ENCODE measurements at regions not wholly inside any gene's neighbourhood (a gene's known extent, or its start where the extent isn't known, plus 50 kb on each side); places are given as distances from the start of the nearest gene placed in this dataset.

- DNase-seq (ENCODE audit: low read depth in 2 of 2): no peak
Measured at GRCh38 chr5:62718324-62718723, 139.7 kb downstream of the LRRC70 start.

DNA sequence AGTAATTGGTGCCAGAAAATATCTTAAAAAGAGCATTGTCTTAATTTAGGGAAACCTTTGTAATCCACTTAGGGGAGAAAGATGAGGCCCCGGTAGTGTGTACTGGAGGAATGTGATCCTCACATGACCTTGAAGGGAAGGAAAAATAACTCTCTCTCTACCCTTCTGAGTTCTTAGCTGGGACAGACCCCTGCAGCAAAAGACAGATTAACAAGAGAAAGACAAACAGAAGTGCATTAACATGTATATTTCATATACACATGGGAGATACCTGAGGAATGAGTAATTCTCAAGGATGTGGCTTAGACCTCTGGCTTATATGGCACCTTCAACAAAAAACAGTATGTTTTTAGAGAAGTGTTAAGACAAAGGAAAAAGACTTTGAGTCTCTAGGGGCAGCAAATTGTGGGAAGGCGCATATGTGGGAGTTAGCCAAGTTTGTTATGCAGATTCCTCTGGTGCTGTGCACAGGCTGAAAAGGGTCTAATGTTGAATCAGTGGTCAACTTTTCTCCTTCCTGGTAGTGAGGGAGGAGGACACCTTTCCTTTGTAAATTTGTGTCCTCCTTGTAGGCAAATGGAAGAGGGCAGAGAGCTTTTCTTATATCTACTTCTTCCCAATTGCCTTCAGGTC lies 138.8 kb downstream of the LRRC70 start:
- no peak for DNase-seq (ENCODE audit: low read depth in 2 of 2)

DNA sequence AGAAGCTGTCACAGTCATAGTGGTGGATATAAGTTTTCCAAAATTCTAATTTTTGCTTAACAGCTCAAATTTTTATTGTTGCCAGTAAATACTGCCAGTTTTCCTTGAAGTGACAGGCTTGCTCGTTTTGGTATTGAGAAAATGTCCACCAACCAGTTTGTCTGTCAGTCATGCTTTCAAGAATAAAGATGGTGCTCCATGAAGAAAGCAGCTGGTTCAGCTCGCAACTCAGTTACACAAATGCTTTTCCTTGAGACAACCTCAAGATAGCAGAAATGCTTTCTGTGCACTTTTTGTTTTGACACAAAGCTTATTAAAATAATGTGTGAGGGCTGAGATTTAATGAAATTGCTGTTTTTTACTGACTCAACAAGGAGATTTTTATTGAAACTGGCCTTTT lies 135.7 kb downstream of the LRRC70 start:
- no peak for DNase-seq (ENCODE audit: low read depth in 2 of 2)

- no peak for DNase-seq (ENCODE audit: low read depth in 2 of 2)
Measured at GRCh38 chr5:62708481-62709325, 130.1 kb downstream of the LRRC70 start.

DNA sequence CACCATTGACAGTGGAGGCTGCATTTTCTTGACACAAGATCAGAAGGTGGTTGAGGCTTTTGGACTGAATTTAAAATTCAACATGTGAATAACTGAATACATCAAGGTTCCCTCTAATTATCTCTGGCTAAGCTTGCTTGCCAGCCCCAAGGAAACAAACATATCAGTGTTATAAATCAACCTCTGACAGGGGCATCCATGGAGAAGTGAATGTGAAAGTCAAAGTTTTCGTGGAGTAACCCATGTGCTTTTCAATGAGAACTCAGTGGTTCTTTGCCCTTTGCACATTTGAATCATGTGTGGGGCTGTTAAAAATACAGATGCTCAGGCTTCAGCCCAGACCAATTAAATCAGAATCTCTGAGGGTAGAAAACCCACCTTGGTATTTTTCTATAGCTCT lies 128.9 kb downstream of the LRRC70 start:
- DNase-seq (ENCODE audit: low read depth in 2 of 2): no peak

DNA sequence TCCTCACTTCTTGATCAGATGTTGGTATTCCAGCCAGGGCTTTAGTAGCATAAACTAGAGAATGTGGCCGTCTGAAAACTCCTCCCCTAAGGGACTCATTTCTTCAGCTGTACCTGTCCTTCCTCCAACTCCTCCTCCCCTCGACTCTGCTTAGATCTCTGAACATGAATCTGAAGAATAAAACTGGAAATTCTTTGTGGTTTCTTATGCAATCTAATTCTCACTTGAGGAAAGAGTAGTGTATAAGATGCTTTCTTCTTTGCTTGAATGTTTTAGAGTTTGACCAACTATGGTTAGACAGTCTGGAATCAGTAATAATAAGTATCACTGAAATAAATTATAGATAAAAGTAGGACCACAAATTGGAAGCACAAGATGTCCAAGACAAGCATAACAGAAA lies 128.5 kb downstream of the LRRC70 start:
- DNase-seq (ENCODE audit: low read depth in 2 of 2): no peak

GRCh38 chr5:62705022-62705421 lies 126.4 kb downstream of the LRRC70 start:
- no peak for DNase-seq (ENCODE audit: low read depth in 2 of 2)

- no peak for DNase-seq (ENCODE audit: low read depth in 2 of 2)
Measured at GRCh38 chr5:62702126-62702525, 123.5 kb downstream of the LRRC70 start.

GRCh38 chr5:62701036-62701435 lies 122.4 kb downstream of the LRRC70 start:
- no peak for DNase-seq (ENCODE audit: low read depth in 2 of 2)

DNA sequence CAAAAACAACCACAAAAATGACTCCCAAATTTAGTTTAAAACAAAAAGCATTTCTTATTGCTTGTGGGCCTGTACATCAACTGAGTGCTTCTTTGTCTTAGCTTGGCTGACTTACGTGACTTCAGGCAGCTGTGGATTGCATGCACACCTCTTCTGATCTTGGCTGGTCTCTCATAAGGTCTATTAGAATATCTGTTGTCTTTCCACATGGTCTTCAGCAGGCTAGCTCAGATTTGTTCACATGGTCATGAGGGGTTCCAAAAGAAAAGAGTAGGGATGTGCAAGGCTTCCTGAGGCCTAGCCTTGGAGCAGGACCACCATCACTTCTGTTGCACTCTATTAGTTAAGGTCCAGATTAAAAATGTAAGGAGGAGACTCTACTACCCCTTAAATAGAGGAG lies 120.1 kb downstream of the LRRC70 start:
- no peak for DNase-seq (ENCODE audit: low read depth in 2 of 2)

DNA sequence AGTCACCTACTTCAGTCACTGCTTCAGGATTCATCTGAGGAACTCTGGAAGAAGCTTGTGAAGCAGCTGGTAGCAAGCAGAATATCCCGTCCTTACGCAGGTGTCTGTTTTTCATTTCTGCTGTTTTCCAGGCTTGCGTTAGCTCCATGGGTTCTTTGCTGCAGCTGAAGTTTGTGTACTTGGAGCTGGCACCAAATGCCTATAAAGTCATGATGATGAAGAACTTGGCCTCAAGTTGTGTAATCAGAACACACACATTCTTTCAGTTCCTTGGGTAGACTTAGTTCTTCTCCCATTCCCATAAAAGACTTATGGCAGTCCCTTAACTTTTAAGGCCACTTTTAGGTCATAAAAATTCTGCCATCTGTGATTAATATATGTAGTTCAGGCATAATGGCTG lies 116.7 kb downstream of the LRRC70 start:
- no peak for DNase-seq (ENCODE audit: low read depth in 2 of 2)

DNA sequence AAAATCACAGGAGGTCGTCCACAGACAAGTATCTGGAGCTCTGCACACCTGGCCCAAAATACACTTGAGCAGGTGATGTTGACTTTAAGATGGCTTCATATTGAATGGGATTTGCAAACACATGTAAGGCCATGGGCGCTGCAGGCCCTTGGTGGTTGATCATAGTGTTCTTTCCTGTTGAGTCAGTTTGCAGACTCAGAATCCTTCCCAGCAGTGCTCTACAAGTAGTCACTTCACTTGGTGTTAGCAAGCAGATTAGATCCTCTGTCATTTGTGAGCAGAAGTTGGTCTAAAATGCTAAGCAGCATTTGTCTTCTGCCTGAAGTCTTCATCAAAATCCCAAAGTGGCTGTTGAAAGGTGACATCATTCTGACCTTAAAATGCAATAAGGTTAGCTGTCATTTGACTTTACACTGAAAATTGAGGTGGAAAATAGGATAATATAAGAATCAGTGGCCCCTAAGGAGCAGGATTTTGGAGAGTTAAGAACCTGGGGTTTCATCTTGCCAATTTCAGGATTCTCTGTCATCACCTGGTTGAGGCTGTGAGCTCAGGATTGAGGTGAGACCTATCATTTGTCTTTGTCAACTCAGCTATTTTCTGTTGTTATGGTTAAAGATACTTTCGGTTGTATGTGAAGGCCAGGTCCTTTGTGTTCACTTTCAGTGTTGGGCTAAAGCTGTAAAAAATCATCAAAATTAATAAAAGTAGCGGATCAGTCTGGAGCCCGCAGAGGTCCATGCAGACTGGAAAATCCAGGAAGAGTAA lies 114.5 kb downstream of the LRRC70 start:
- DNase-seq (ENCODE audit: low read depth in 2 of 2): no peak

DNA sequence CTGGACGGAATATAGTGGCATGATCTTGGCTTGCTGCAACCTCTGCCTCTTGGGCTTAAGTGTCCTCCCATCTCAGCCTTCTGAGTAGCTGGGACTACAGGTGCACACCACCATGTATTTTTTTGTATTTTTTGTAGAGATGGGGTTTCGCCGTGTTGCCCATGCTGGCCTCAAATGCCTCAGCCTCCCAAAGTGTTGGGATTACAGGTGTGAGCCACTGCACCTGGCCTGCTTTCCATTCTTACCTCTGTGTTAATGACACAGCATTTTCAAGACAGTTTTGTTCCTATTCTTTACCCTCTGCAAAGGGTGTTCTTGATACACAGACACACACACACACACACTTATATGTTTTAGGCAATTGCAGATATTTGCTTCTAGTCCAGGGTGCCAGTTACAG lies 113.3 kb downstream of the LRRC70 start:
- no peak for DNase-seq (ENCODE audit: low read depth in 2 of 2)

DNA sequence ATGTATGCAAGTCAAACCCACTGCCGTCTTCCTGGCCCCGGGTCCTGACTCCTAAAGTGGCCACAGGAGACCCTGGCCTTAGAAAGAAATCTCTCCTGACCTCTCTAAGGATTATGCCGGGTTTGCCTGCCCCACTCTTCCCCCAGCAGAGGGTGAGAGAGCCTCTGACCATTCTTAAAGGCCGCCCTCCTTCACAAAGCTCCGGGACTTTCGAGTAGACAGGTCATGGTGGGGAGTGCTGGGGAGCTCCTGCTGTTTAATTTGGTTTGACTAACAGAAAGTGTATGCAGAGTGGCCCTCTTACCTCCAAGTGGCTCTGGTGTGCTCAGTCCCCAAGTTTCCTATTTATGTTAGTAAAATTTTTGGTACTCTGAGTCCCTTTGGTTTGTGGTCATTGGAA lies 111.8 kb downstream of the LRRC70 start:
- no peak for DNase-seq (ENCODE audit: low read depth in 2 of 2)

DNA sequence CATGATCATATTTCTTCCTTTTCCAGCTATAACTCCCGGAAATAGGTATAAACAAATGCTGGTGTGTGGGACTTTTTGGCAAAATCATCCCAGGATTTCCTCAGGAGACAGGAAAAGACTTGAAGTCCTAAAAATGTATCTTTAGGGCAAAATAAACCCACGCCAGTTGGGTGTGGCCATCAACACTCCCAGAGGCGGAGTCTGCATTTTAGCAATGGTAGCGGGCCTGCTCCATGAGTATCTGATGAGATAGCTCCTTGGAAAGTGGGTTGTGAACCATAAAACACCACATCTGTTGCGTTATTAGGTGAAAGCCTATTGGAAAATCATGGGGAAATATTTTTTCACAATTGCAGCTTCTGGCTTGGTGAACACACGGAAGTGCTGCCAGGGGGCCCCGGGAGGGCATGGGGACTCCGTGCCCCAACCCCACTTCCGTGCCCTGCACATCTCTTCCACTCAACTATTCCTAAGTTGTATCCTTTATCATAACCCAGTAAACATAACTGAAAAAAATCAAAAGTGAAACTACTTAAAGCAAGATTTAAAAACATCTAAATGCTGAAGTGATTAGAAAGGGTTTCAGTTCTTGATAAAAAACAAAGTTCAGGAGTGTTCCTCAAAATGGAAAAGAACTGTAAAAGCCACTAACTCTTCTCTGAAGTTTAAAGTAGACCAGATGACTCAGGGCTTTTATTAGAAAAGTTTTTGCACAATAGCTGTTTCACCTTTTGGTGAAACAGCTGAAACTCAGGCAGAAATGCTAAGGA lies 111.2 kb downstream of the LRRC70 start:
- DNase-seq (ENCODE audit: low read depth in 2 of 2): no peak

DNA sequence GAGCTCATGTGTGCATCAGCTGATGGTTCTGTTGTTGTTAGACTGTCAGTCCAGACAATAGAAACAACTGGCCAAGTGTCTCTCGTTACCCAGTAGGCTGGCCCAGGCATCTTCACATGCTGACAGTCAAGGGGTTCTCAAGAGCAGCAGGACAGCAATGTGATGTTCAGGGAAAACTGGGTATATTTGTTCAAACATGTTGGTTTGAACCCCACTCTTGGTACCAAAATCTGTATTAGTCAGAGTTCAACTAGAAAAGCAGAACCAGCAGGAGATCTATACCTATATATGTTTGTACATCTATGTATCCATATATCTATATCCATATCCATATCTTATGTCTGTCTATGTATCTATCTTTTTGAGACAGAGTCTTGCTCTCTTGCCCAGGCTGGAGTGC lies 108.1 kb downstream of the LRRC70 start:
- no peak for DNase-seq (ENCODE audit: low read depth in 2 of 2)

GRCh38 chr5:62685221-62685620 lies 106.6 kb downstream of the LRRC70 start:
- no peak for DNase-seq (ENCODE audit: low read depth in 2 of 2)

DNA sequence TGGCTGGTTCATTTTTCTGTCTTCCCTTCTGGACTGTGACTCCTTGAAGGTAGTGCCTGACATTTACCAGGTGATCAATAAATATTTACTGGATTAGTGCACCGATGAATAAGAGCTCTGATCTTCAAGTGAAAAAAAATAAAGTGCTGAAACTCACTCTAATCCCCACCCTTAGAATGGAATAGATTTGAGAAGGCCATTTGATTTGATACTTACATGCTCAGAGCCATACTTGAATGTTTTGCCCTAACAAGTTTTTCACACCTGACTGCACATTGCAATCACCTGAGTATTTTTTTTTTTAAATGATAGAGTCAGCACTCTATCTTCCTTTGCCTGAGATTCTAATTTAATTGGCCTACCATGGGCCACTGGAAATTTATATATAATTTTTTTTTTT lies 105.7 kb downstream of the LRRC70 start:
- DNase-seq (ENCODE audit: low read depth in 2 of 2): no peak

- no peak for DNase-seq (ENCODE audit: low read depth in 2 of 2)
Measured at GRCh38 chr5:62682059-62682458, 103.4 kb downstream of the LRRC70 start.

DNA sequence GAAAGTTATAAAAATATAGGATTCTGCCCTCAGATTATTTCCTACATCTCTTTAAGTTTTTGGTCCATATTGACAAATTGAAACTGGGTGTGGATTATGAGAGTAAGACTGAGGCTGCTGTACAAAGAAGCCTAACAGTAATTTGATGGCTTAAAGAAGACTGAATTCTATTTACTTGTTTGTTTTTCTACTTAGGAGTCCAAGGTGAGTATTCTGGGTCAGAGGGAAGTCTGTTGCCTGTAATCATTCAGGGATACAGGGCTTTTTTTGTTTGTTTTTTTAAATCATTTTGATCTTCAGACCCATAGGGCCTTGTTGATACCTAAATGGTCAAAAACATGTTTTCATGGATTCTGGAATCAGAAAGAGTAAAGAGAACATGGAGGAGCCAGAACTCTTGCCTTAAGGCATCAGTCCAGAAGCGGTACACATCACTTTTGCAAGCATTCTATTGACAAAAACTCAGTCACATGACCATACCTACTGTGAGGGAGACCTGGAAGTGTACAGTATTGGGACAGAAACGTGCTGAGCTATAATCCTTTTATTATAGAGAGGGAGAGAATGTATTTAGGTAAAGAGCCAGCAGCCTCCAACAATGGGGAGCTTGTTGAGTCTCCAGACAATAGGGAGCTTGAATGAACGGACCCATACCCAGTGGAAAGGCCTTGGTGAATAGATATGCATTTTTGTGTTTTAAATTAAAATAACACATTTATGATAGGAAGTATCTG lies 102.7 kb downstream of the LRRC70 start:
- no peak for DNase-seq (ENCODE audit: low read depth in 2 of 2)

DNA sequence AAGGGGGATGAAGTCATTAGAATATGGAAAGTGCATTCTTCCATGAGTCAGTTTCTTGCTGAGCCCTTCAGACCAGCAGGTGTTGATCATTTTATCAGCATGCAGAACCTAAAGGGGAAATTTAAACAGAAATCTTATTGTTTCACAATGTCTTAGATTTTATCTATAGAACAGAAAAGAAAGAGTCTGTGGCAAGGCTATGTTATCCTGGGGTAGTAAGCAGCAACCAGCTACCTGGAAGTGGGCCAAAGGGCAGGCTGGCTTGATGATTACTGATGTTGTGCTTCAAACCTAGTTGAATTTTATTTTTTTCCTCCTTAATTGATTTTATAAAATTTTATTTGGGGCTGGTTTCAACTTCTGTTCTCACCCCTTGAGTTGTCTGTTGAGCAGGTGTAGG lies 101.5 kb downstream of the LRRC70 start:
- no peak for DNase-seq (ENCODE audit: low read depth in 2 of 2)
